ENCODE measurements at regions not wholly inside any gene's neighbourhood (a gene's known extent, or its start where the extent isn't known, plus 50 kb on each side); places are given as distances from the start of the nearest gene placed in this dataset.

DNA sequence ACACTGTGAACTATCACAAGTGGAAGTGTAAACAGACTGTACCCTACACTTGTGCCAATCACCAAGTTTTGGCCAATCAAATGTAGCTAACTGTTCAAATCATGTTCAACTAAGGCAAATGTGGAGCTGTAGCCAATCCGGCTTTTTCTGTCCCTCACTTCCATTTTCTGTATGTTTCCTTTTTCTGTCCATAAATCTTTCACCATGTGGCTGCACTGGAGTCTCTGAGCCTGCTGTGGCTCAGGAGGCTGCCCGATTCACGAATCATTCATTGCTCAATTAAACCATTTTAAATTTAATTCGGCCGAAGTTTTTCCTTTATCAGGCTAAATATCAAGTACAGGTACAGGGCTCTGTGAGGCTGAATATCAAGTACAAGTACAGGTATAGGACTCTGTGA, 216.5 kb downstream of the RFC3 start:
- TF ChIP-seq CTCF (IDR thresholded peaks at IDR 0.05) (no peak), POLR2A (IDR thresholded peaks at IDR 0.05) (no peak)

Data from heart left ventricle (tissue), 13 donors.